Right ventricle myocardium inferior (tissue), 1 donor: ENCODE measurements at regions not wholly inside any gene's neighbourhood (a gene's known extent, or its start where the extent isn't known, plus 50 kb on each side); places are given as distances from the start of the nearest gene placed in this dataset.

Experiments
- ATAC-seq: fragments of 200-7000 bp; cut with Tn5 transposase; one replicate; pipeline ENCODE4 v1.9.1; 2020; ENCODE audit warnings: mild to moderate bottlenecking, moderate library complexity
- DNase-seq: peaks from one replicate; pipeline ENCODE4 v3.0.0; 2021; ENCODE audit errors: missing footprints
- intact Hi-C: fragments of 100-400 bp; cut with DNase I; formaldehyde crosslinking; loops from one replicate; pipeline ENCODE4 v1.11.0; 2022
- donor health status: DM: no; HTN: yes; CAD: no; lungs with severe emphysema.

DNA sequence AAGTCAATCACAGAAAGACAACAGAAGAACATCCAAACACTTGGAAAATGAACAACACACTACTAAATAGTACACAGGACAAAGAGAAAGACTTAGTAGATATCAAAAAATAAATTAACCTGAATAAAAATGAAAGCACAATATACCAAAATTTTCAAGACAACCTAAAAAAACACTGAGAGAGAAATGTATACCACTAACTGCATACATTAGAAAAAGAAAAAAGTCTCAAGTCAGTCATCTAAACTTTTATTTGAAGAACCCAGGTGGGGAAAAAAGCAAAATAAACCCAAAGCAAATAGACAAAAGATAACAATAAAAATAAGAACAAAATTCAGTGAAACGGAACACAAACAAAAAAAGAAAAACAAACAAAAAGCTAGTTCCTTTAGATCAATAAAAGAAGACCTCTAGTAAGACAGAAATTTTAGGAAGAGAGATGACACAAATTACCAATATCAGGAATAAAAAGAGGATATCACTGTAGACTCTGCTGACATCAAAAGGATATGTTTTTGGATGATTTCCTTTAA lies 172.8 kb downstream of the TRIM27 start:
- DNase-seq = no peak
- no peak for ATAC-seq
- intact Hi-C loops = no loop called here

DNA sequence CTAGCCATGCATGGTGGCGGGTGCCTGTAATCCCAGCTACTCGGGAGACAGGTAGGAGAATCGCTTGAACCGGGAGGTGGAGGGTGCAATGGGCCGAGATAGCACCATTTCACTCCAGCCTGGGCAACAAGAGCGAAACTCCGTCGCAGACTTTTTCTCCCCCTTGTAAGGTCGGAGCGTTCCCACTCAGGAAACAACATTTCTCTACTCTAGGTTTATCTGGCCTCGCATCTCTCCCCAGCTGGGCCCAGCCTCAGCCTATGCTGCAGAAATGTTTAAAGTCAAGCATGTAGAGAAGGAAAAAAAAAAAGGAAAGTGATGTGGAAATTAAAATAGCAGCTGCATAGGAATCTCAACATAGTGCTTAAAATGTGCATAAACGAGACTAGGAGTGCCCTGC lies 172.3 kb downstream of the TRIM27 start:
- DNase-seq = no peak
- intact Hi-C loops = no loop called here
- ATAC-seq = no peak

DNA sequence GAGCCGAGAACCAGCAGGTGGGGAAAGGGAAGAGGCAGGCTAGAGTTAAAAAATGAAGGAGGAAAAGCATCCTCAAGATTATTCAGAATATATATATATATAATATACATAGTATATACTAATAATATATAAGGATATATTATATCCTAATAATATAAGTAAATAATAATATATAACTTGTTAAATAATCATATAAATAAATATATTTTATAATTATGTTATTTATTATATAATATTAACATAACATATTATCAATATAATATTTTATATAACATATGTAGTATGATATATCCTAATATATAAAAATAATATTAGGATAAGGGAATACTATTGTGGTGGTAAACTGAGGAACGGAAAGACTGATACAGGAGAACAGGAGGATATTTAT lies 171.8 kb downstream of the TRIM27 start:
- intact Hi-C loops = no loop called here
- no peak for DNase-seq
- no peak for ATAC-seq

DNA sequence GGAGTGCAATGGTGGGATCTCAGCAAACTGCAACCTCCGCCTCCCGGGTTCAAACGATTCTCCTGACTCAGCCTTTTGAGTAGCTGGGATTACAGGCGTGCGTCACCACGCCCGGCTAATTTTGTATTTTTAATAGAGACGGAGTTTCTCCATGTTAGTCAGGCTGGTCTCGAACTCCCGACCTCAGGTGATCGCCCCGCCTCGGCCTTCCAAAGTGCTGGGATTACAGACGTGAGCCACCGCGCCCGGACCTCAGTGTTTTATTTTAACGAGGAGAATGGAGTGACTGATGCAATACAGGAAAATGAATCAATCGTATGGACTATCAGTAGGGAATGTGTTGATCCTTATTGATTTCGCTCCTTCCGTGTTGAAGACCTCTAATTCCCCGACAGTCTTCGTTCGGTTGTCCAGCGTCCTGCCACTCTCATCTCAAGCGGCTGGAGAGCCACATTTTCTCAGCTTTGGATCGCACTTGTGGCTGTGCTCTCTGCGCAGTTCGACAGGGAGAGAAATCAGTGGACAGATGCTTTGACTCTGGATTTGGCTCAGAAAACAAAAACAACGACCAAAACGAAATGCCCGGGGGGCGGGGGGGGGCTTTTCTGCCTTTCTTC lies 166.2 kb downstream of the TRIM27 start:
- no peak for ATAC-seq
- no peak for DNase-seq
- intact Hi-C loops = no loop called here

DNA sequence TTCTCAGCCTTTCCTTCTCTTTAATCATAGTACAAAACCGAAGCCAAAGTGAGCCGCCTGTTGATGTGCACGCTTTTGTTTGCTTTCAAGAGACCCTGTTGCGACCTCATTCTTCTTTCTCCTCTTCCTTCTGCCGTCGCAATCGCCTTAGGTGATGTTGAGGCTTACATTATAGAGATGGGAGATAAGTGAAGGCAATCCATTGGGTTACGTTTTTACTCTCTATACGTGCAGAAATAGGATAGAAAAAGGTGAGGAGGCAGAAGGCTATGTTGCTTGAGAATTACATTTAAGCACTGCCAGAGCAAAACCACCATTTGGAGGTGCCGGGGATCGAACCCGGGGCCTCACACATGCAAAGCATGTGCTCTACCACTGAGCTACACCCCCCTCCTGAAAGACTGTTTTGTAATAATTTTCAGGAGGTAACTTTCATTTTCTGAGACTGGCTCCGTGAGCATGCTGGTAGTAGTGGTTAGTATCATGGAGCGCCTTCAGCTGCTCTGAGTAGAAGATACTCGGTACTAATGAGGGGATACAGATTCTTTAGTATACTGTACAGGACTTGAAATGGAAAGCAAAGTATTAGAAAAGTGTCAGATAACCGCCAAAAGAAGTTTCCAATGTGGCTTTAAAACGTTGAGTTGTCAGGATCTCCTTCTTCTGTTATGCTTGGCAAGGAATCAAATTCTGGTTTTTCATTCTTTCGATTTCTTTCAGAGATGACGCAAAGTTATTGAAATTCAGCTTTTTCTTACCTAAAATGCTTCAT lies 165.6 kb downstream of the TRIM27 start:
- ATAC-seq (no peak), DNase-seq (no peak)
- intact Hi-C loops = no loop called here

DNA sequence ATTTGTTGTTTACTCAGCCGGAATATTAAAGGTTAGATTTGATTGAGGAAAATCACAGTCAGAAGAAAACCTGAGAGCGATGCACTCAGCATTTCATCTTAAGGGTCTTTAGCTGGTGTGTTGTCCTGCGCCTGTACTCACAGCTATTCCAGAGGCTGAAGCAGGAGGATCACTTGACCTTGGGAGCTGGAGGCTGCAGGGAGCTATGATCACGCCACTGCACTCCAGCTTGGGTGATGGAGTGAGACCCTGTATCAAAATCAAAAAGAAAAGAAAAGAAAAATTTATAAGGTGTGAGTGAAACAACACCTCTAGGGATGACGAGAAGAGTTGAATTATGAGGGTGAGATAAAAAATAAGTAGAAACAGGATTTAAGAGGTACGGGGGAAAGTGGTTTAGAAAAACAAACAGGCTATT lies 165.0 kb downstream of the TRIM27 start:
- intact Hi-C loops = no loop called here
- DNase-seq (no peak), ATAC-seq (no peak)

DNA sequence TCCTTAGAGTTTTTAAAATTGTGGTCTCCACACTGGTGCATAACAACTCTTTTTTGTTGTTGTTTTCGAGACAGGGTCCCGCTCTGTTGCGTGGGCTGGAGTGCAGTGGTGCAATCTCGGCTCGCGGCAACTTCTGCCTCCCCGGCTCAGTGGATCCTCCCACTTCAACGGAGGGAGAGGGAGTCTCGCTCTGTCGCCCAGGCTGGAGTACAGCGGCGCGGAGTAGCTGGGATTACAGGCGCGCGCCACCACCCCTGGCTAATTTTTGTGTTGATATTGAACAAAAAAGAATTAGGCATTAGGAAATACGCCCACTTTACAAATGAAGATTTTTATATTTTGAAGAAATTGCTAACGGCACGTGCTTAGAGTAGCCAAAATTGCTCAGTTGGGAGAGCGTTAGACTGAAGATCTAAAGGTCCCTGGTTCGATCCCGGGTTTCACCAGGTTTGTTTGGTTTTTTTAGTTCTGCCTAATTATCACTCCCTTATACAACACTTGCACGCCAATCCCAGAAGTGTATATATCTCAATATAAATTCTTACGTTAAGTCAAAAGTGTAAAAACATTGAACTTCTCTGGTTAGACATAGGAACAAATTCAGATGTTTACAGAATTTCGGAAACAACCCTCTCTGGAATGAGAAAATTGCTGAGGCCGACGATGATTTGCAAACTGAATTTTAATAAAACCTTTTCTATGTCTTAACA lies 159.6 kb downstream of the TRIM27 start:
- intact Hi-C loops = no loop called here
- DNase-seq (no peak), ATAC-seq (no peak)

DNA sequence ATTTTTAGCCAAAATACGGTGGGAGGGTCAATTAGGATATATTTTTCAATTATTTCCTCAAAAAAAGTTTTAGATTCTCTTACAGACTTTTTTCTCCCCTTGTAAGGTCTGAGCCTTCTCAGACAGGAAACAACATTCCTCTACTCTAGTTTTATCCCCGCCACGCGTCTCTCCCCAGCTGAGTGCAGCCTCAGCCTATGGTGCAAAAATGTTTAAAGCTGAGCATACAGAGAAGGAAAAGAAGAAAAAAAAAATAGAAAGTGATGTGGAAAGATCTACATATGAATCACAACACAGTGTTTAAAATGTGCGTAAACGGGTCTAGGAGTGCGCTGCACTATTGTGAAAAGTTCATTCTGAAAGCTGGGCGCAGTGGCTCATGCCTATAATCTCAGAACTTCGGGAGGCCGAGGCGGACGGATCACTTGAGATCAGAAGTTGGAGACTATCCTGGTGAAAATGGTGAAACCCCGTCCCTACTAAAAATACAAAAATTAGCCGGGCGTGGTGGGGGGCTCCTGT lies 159.0 kb downstream of the TRIM27 start:
- ATAC-seq (no peak), DNase-seq (no peak)
- intact Hi-C loops = no loop called here

DNA sequence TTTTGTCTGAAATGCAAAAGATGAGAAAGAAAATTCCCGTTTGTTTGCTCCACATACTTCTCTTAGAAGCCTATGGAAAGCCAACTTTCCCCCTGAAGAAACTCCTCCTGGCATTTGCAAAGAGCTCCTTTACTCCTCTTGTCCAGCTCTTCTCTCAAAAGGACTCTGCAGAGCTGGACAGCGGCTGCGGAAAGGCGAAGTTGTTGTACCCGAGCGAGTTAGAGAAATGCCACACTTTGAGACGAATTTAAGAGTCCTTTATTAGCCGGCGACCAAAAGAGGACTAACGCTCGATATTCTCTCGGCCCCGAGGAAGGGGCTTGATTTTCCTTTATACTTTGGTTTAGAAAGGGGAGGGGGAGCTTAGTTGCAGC lies 157.8 kb downstream of the TRIM27 start:
- DNase-seq (no peak), ATAC-seq (no peak)
- intact Hi-C loops = no loop called here

DNA sequence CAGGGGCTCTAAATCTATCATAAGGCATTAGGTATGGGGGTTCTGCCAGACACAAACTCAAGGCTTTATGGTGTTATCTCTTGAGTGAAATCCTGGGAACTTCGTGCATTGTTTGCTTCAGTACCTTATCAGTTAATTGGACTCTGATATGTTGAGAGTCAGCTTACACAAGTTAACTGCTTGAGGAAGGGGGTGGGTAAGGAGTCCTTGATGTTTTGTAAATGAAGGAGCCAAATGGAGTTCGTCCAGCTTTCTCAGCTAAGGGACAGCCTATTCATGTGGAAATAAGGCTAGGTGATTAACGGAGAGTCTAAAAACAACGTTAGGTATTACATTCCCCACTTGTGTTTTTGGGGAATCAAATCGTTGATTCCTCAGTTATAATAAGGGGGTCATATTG lies 157.4 kb downstream of the TRIM27 start:
- DNase-seq (no peak), ATAC-seq (no peak)
- intact Hi-C loops = no loop called here

DNA sequence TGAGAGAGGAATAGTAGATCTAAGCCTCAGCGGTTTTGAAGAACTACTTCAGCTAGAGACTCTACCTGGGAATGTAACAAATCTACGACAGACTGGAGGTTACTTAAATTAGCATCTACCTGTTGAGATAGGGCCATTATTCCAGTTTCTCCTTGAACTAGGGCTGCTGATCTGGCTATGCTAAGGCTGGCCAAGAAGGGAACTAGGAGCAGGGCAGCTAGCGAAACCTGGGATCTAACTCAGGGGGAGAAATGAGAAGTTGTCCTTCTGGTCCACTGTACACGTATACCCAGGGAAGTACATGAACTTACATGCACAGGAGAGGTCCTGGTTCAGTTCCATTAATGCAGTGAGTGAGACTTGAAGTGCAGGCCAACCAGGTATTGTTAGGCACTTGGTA lies 156.7 kb downstream of the TRIM27 start:
- no peak for ATAC-seq
- intact Hi-C loops = no loop called here
- no peak for DNase-seq

DNA sequence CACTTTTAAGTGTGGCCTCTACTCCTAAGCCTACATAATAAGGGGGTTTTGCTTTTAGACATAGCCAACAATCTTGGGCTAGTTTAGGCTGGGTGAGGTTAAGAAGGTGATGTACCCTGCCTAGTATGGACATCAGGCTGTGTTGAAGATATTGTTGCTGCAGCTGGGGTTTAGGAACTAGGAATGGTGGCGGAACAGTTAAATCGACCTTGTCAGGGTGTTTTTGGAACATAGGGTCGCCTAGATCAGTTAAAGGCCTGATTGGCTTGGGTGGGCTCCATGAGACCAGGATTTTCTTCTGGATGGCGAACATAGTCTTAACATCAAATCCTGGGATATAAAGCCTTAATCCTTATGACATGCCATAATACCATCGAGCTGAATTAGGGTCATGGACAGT lies 156.1 kb downstream of the TRIM27 start:
- intact Hi-C loops = no loop called here
- DNase-seq (no peak), ATAC-seq (no peak)

DNA sequence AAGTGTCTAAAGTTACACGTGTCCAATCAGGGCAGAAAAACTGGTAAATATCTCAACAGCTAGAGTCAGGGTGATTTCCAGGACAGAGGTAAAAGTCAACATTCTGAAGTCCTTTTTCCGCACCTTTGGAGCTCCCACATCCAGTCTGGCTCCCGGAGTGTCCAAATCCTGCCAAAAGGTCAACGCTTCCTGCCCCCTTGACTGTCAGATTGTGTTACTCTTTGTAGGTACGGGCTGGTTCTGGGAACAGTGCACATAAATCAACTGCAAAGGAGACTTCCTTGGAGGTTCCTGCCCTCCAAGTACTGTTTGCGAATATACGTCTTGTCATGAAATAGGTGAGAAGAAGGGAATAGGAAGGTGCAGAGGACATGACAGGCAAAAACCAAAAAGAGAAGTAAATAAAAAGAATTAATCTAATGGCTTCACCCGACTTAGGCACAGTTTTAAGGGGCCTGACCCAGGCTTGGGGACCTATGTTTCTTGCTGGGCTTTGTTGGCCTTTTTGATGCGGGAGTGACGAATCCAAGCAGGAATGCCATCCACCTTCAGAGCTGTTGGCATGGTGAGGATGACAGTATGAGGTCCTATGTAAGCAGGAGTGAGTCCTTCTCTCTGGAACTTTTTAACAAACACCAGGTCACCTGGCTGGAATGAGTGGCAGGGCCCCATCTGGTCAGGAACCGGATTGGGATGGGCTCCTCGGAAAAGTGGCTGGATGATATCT lies 155.4 kb downstream of the TRIM27 start:
- no peak for DNase-seq
- intact Hi-C loops = no loop called here
- ATAC-seq = no peak

DNA sequence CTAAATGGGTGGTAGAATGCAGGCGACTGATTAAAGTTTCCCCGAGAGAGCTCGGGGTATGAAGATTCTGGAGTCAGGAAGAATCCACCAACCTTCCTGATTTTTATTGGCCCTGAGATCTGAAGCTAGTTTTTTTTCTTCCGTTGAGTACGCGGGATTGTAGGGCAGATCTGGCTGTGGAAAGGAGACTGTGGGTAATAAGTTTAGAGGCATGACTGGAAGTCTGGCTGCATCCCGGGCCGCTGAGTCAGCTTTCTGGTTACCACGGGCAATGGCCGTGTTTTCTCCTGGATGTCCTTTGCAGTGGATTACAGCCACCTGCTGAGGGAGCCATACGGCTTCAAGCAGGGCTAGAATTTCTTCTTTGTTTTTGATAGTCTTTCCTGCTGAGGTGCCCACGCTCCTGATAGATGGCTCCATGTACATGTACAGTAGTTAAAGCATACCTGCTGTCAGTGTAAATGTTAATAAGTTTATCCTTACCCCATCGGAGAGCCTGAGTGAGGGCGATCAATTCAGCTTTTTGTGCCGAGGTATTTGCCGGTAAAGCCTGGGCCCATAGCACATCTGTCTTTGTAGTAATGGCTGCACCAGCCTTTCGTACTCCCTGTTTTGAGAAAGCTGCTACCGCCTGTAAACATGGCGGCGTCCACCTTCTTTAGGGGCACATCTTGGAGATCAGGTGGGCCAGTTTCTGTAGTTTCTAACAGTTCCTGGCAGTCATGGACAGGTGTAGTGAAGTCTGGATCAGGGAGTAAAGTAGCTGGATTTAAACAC lies 154.0 kb downstream of the TRIM27 start:
- intact Hi-C loops = no loop called here
- DNase-seq (no peak), ATAC-seq (no peak)

DNA sequence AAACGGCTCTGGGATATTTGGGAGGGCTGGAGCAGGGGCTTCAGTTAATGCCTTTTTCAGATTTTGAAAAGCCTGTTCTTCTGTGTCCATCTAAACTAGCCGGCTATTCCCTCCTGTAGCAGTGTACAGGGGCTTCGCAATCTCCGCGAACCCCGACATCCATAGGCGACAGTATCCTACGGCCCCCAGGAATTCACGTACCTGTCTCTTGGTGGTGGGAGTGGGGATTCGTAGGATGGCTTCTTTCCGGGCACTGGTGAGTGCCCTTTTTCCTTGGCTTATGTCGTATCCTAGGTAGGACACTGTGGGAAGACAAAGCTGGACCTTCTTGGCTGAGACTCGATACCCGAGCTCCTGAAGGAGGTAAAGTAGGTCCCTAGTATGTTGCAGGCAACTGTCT lies 153.1 kb downstream of the TRIM27 start:
- intact Hi-C loops = no loop called here
- ATAC-seq (no peak), DNase-seq (no peak)

DNA sequence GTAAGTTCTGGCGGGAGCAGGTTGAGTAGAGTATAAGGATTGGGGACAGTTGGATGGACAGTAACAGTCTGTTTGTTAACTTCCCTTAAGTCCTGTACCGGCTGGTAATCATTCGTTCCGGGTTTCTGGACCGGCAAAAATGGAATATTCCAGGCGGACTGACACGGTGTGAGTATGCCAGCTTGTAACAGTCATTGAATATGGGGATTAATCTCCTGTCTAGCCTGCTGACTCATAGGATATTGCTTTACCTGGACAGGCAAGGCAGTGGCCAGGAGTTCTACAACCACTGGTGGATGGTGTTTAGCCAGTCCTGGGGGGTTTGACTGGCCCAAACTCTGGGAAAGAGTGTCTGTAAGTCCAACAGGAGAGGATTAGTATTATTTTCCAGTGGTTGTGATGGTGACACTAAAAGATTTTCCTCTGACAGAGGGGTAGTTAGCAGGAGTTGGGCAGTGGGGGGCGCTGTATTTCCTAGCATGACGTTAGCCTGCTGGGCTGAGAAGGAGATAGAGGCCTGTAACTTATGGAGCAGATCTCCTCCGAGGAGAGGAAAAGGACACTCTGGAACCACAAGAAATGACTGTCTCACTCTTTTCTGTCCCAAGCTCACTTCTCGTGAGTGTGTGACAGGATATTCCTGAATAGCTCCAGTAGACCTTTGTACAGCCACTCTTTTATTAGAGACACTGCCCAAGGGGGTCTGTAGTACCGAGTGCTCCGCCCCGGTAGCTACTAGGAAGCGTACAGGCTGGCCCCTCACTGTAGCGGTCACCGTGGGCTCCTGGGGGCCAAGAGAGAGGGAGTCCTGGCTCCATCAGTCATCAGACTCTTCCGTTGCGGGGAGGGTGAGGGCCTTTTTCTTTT lies 152.2 kb downstream of the TRIM27 start:
- intact Hi-C loops = no loop called here
- no peak for ATAC-seq
- no peak for DNase-seq

DNA sequence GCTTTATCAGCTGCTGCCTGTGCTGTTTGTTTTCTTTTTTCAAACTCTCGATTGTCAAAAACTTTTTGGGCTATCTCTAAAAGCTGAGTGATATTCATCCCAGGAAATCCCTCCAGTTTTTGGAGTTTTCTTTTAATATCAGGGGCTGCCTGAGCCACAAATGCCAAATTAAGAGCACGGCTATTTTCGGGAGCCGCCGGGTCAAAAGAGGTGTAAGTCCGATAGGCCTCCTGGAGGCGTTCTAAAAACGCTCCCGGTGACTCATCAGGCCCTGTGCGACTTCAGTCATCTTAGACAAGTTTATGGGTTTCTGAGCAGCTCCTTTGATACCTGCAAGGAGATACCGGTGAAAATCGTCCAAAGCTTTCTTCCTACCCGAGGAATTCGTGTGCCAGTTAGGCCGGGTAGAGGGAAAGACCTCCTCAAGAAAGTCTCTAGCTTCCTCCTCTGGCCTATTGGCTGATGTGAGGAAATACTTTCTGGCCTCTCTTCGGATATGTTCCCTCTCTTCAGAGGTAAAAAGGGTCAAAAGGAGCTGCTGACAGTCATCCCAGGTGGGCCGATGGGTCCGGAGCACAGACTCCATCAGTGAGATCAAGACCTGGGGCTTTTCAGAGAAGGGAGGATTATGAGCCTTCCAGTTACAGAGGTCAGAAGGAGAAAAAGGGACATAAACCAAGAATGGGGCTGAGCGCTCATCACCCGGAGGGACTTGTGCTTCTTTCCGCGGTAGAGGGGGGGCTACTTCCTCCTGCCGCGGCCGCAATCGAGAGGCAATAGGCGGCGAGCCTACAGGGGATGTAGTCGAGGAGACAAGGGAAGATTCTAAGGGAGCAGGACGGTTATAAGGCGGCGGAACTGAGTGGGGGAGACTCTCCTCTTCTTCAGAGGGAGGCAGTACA lies 151.1 kb downstream of the TRIM27 start:
- ATAC-seq = no peak
- intact Hi-C loops = no loop called here
- no peak for DNase-seq
